Brain microvascular endothelial cell (primary cell): ENCODE measurements at regions not wholly inside any gene's neighbourhood (a gene's known extent, or its start where the extent isn't known, plus 50 kb on each side); places are given as distances from the start of the nearest gene placed in this dataset.

Experiments used
- DNase-seq: peaks from one replicate; pipeline ENCODE4 v3.0.0-alpha.2; 2020
- H3K27ac ChIP-seq: fragments of 250-450 bp; sonication (Bioruptor Pico); 2 replicates; pipeline ENCODE4 v1.5.1; 2020; ENCODE audit warnings: mild to moderate bottlenecking, moderate library complexity
- H3K27me3 ChIP-seq: fragments of 250-450 bp; sonication (Bioruptor Pico); replicated peaks from 2 replicates; pipeline ENCODE4 v1.5.1; 2020; ENCODE audit warnings: mild to moderate bottlenecking
- H3K36me3 ChIP-seq: fragments of 250-450 bp; sonication (Bioruptor Pico); replicated peaks from 2 replicates; pipeline ENCODE4 v1.5.1; 2020; ENCODE audit warnings: mild to moderate bottlenecking
- H3K4me3 ChIP-seq: 2 replicates; pipeline ENCODE4 v1.5.1; 2011; ENCODE audit warnings: low read depth, mild to moderate bottlenecking, control low read depth, low read length, moderate library complexity
- in situ Hi-C: cut with HindIII; loops from 2 replicates; pipeline ENCODE4 v1.10.0; 2017; ENCODE audit warnings: low sequenced_read_pairs, low pct_ligation_motif_present
- TF ChIP-seq, protein P1 (sequence below): IDR thresholded peaks from 2 replicates; pipeline ENCODE4 v1.5.1; 2011; ENCODE audit warnings: low read depth, mild to moderate bottlenecking, moderate library complexity, low read length, control low read depth, inconsistent platforms; ENCODE audit errors: missing control alignments

DNA sequence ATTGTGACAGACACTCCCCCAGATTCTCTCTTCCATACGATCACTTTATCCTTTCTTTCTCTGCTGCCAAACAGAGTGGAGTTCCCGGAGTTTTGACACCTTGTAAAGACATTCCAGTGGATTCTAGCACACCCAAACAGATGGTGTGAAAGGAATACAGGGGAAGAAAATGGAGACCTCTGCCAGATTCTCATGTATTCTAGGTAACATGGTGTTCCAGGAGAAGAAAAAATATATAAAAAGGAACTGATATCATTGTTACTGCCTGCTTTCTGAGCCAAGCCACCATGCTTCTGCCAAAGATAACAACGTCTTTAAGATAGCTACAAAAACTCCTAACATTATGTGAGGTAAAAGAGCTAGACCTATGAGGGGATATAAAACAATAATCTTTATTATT, 136.5 kb downstream of the TXNL1 start:
- DNase-seq: no peak
- in situ Hi-C loops: no loop called here
- Histone ChIP-seq H3K27me3 (no peaks in the 10 kb centered on the region), H3K27ac (no peak overlapping the region), H3K4me3 (no peak overlapping the region), H3K36me3 (no peaks in the 10 kb centered on the region)
- TF ChIP-seq, protein P1, sequence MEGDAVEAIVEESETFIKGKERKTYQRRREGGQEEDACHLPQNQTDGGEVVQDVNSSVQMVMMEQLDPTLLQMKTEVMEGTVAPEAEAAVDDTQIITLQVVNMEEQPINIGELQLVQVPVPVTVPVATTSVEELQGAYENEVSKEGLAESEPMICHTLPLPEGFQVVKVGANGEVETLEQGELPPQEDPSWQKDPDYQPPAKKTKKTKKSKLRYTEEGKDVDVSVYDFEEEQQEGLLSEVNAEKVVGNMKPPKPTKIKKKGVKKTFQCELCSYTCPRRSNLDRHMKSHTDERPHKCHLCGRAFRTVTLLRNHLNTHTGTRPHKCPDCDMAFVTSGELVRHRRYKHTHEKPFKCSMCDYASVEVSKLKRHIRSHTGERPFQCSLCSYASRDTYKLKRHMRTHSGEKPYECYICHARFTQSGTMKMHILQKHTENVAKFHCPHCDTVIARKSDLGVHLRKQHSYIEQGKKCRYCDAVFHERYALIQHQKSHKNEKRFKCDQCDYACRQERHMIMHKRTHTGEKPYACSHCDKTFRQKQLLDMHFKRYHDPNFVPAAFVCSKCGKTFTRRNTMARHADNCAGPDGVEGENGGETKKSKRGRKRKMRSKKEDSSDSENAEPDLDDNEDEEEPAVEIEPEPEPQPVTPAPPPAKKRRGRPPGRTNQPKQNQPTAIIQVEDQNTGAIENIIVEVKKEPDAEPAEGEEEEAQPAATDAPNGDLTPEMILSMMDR: no peak

DNA sequence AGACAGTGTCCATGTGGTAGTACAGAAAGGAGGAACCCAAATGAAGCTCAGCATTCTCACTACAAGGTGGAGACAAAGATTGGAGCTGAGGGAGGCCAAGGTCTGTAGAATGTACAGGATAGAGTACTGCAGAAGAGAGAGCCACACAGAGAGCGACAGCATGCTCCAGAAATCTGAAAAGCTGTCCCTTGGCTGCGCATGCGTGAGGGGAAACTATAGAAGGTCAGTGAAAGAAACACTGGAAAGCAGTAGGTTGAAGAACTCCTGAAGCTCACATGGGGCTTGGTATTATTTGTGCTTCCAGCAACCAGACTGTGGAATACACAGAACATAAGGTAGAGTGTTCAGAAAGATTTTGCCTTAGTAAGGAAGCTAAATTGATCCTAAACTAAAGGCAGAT, 142.5 kb downstream of the TXNL1 start:
- H3K27me3 ChIP-seq: no peaks in the 10 kb centered on the region
- no peak overlapping the region for H3K4me3 ChIP-seq
- TF ChIP-seq, protein P1: no peak
- no peak overlapping the region for H3K27ac ChIP-seq
- no peak for DNase-seq
- in situ Hi-C loops: no loop called here
- no peaks in the 10 kb centered on the region for H3K36me3 ChIP-seq

DNA sequence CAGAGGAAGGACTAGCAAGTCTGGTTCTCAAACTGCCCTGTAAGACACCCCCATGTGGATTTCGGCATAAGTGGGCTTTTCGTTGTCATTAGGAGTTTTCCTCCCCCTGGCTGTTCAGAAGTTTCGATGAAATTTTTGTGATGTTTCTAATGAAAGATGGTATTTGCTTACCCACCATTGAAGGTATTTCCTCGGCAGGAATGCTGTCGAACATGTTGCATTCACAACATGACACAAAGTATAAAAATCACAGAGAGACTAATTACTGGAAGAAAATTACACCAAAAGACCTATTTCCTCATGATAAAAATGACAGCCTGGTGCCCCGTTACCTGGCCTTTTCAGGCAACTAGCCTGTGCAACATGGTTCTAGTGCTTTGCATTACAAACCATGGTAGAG, 144.9 kb downstream of the TXNL1 start:
- no peaks in the 10 kb centered on the region for H3K27me3 ChIP-seq
- in situ Hi-C loops: no loop called here
- no peak for DNase-seq
- TF ChIP-seq, protein P1: no peak
- H3K4me3 ChIP-seq: no peak overlapping the region
- no peak overlapping the region for H3K27ac ChIP-seq
- H3K36me3 ChIP-seq: no peaks in the 10 kb centered on the region

DNA sequence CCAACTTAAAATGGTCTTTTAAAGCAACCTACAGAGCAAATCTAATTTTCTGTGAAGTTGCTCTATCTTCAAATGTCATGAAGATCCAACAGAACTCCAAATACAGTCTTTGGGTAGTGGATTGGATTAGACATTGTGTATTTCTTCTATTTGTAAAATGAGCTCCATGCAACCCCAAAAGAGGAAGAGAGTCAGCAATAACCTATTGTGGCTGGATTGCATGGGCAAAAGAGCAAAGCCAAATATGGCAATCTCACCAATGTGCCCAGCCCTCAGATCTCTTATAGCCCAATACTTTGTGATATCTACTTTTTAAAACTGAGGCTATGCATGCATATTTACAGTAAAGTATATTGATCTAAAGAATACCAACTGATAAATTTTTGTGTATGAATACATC, 146.3 kb downstream of the TXNL1 start:
- H3K4me3 ChIP-seq: no peak overlapping the region
- in situ Hi-C loops: no loop called here
- no peaks in the 10 kb centered on the region for H3K27me3 ChIP-seq
- H3K36me3 ChIP-seq: no peaks in the 10 kb centered on the region
- no peak for DNase-seq
- TF ChIP-seq, protein P1: no peak
- no peak overlapping the region for H3K27ac ChIP-seq

DNA sequence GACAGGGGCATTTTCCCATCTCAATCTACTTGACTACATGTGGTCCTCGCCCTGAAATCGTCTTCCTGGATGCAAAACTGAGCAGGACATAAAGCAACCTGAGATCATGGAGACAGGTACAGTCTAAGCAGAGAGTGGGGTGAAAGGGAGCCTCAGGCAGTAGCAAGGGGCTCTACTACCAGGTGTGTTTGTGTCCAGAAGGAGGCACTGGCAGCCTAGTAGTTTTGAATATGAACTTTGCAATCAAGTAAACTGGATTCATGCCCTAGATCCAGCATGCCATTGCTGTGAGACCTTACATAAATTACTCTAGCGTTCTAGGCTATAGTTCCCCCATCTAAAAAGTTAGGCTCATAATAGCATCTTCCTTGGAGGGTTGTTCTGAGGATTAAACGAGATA, 147.4 kb downstream of the TXNL1 start:
- TF ChIP-seq, protein P1: no peak
- H3K36me3 ChIP-seq: no peaks in the 10 kb centered on the region
- H3K27ac ChIP-seq: no peak overlapping the region
- DNase-seq: no peak
- no peaks in the 10 kb centered on the region for H3K27me3 ChIP-seq
- no peak overlapping the region for H3K4me3 ChIP-seq
- in situ Hi-C loops: no loop called here

DNA sequence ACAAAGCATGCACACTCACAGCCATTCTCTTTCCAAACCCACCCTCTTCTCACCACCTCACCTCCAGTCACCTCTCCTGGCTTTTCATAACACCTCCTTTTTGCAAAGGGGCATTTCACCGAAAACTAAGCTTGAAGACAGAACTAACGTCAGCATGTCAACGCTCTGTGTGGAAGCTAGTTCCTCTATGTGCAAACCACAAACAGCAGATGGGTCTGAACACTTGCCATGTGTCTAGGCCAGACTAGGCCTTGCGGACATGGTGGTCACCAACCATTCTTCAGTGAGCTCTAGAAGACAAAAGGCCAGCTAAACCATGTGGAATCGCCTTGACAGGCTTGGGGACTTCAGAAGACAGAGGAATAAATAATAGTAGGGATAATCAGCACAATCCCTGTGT, 148.5 kb downstream of the TXNL1 start:
- no peak overlapping the region for H3K4me3 ChIP-seq
- no peaks in the 10 kb centered on the region for H3K27me3 ChIP-seq
- DNase-seq: no peak
- H3K27ac ChIP-seq: no peak overlapping the region
- in situ Hi-C loops: no loop called here
- TF ChIP-seq, protein P1: no peak
- no peaks in the 10 kb centered on the region for H3K36me3 ChIP-seq
